Uterus (tissue), 3 donors: ENCODE measurements at regions not wholly inside any gene's neighbourhood (a gene's known extent, or its start where the extent isn't known, plus 50 kb on each side); places are given as distances from the start of the nearest gene placed in this dataset.
"Not testable (repeated sequence)": the region's sequence is repeated elsewhere in the genome, so short reads cannot be mapped to it uniquely, and the experiment has no call there.

ENCODE experiments used
- DNase-seq, 2 donors: peaks; one replicate each; pipeline ENCODE4 v3.0.0-alpha.2; 2019 to 2020
- H3K27ac ChIP-seq, 2 donors: fragments of 200-600 bp; sonication (generic); 1 replicate in 1 of 2; 2 replicates in 1 of 2; pipeline ENCODE4 v1.5.1; 2016 to 2018
- H3K27me3 ChIP-seq, 2 donors: fragments of 200-600 bp; sonication (generic); one replicate each; pipeline ENCODE4 v1.5.1; 2018 to 2019; ENCODE audit warnings: control low read depth in 1 of 2
- H3K36me3 ChIP-seq, 2 donors: fragments of 200-600 bp; sonication (generic); one replicate each; pipeline ENCODE4 v1.5.1; 2019; ENCODE audit warnings: control low read depth in 1 of 2
- H3K4me1 ChIP-seq, 2 donors: fragments of 200-600 bp; sonication (generic); one replicate each; pipeline ENCODE4 v1.5.1; 2018 to 2019; ENCODE audit warnings: control low read depth in 1 of 2
- H3K4me3 ChIP-seq, 2 donors: fragments of 200-600 bp; sonication (generic); 1 replicate in 1 of 2; 2 replicates in 1 of 2; pipeline ENCODE4 v1.5.1; 2018 to 2019; ENCODE audit warnings: mild to moderate bottlenecking in 1 of 2
- H3K9me3 ChIP-seq, 2 donors: fragments of 200-600 bp; sonication (generic); one replicate each; pipeline ENCODE4 v1.5.1; 2019; ENCODE audit warnings: control low read depth in 1 of 2
- CTCF ChIP-seq, 4 experiments: fragments of 200-600 bp in 2 of 4; fragments of 450-650 bp in 2 of 4; sonication (generic) in 2 of 4; IDR thresholded peaks; one replicate each; pipeline ENCODE4 v1.5.1; 2016 to 2019; ENCODE audit warnings: antibody characterized with exemption in 4 of 4, mild to moderate bottlenecking in 2 of 4, moderate library complexity in 1 of 4
- POLR2A ChIP-seq, 2 donors: fragments of 450-650 bp; IDR thresholded peaks; one replicate each; pipeline ENCODE4 v1.6.1; 2016; ENCODE audit warnings: antibody characterized with exemption in 2 of 2, mild to moderate bottlenecking in 1 of 2, moderate library complexity in 1 of 2
- intact Hi-C: fragments of 100-400 bp; cut with DNase I; formaldehyde crosslinking; loops from one replicate; pipeline ENCODE4 v1.15.1; 2023; ENCODE audit warnings: low total_unique reads
- donor health status: DM: yes; HTN: yes; CAD: no.

DNA sequence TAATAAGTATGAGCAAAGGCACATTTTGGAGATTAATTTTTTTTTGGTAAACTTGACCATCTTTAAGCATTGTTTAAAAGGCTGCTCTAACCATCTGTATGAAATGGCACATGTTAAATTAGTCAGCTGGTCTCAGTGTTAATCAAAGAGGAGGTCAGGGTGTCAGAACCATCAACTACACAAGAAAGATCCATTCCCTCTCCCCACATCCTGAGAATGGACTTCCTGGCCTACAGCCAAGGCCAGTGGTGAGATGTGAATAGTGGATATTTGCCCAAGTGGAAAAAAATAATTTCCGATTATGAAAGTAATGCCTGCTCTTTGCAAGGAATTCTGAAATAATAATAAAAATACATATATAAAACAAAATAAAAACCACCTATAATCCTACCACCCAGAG is 641.7 kb downstream of the NR2F2 start:
- DNase-seq = no peak
- intact Hi-C loops = no loop called here
- no peaks in the 10 kb centered on the region for H3K4me1 ChIP-seq

GRCh38 chr15:96974761-96975160 is 644.3 kb downstream of the NR2F2 start:
- H3K36me3 ChIP-seq = no peaks in the 10 kb centered on the region
- no peaks in the 10 kb centered on the region for H3K27me3 ChIP-seq
- no peak overlapping the region for H3K27ac ChIP-seq
- intact Hi-C loops = no loop called here
- no peaks in the 10 kb centered on the region for H3K4me1 ChIP-seq
- no peaks in the 10 kb centered on the region for H3K9me3 ChIP-seq
- H3K4me3 ChIP-seq = no peak overlapping the region
- no peak for DNase-seq
- no peak for TF ChIP-seq CTCF (IDR thresholded peaks at IDR 0.05)
- TF ChIP-seq POLR2A (IDR thresholded peaks at IDR 0.05) = no peak

More for the DNA sequence above, 641.7 kb downstream of the NR2F2 start:
- Histone ChIP-seq H3K27me3 (no peaks in the 10 kb centered on the region), H3K27ac (no peak overlapping the region), H3K9me3 (no peaks in the 10 kb centered on the region), H3K4me3 (no peak overlapping the region), H3K36me3 (no peaks in the 10 kb centered on the region)
- TF ChIP-seq CTCF (IDR thresholded peaks at IDR 0.05) (no peak), POLR2A (IDR thresholded peaks at IDR 0.05) (no peak)

GRCh38 chr15:96977886-96978285 is 647.4 kb downstream of the NR2F2 start:
- Histone ChIP-seq H3K4me1 (no peaks in the 10 kb centered on the region), H3K27me3 (no peaks in the 10 kb centered on the region), H3K4me3 (no peak overlapping the region), H3K36me3 (no peaks in the 10 kb centered on the region), H3K9me3 (no peaks in the 10 kb centered on the region), H3K27ac (no peak overlapping the region)
- intact Hi-C loops = no loop called here
- no peak for DNase-seq
- TF ChIP-seq CTCF (IDR thresholded peaks at IDR 0.05) = no peak
- no peak for TF ChIP-seq POLR2A (IDR thresholded peaks at IDR 0.05)

- Histone ChIP-seq H3K27me3 (no peaks in the 10 kb centered on the region), H3K9me3 (no peaks in the 10 kb centered on the region), H3K36me3 (no peaks in the 10 kb centered on the region), H3K4me1 (no peaks in the 10 kb centered on the region), H3K4me3 (no peak overlapping the region), H3K27ac (no peak overlapping the region)
- TF ChIP-seq CTCF (IDR thresholded peaks at IDR 0.05) (no peak), POLR2A (IDR thresholded peaks at IDR 0.05) (no peak)
- no peak for DNase-seq
- intact Hi-C loops = no loop called here
These were observed 648.5 kb downstream of the NR2F2 start for GRCh38 chr15:96978937-96979473.

- H3K27me3 ChIP-seq, H3K4me3 ChIP-seq, H3K36me3 ChIP-seq, H3K27ac ChIP-seq, DNase-seq, H3K4me1 ChIP-seq, H3K9me3 ChIP-seq, intact Hi-C loops: not testable (repeated sequence)
These were observed 653.7 kb downstream of the NR2F2 start for GRCh38 chr15:96984121-96984671.

- no peak overlapping the region for H3K4me3 ChIP-seq
- no peak for DNase-seq
- no peak for TF ChIP-seq CTCF (IDR thresholded peaks at IDR 0.05)
- no peak for TF ChIP-seq POLR2A (IDR thresholded peaks at IDR 0.05)
- no peaks in the 10 kb centered on the region for H3K36me3 ChIP-seq
- H3K27me3 ChIP-seq = no peaks in the 10 kb centered on the region
- no peaks in the 10 kb centered on the region for H3K4me1 ChIP-seq
- intact Hi-C loops = no loop called here
- H3K27ac ChIP-seq = no peak overlapping the region
- peaks cover 0 to 5% of the 10 kb centered on the region in 2 donors for H3K9me3 ChIP-seq
These were observed 662.3 kb downstream of the NR2F2 start for GRCh38 chr15:96992817-96993216.
